ENCODE measurements at regions not wholly inside any gene's neighbourhood (a gene's known extent, or its start where the extent isn't known, plus 50 kb on each side); places are given as distances from the start of the nearest gene placed in this dataset.

GRCh38 chr20:11394145-11394833 is 523.4 kb upstream of the BTBD3 start:
- no peaks in the 10 kb centered on the region for H3K36me3 ChIP-seq (ENCODE audit: control insufficient read depth, insufficient read depth, low read length)
- H3K27ac ChIP-seq (ENCODE audit: low read depth, low read length): no peak overlapping the region
- H3K9me3 ChIP-seq (ENCODE audit: control insufficient read depth, insufficient read depth, low read length): no peaks in the 10 kb centered on the region

GRCh38 chr20:11395581-11395980 is 522.1 kb upstream of the BTBD3 start:
- no peak overlapping the region for H3K9ac ChIP-seq (ENCODE audit: low read depth, low read length)
- H3K36me3 ChIP-seq (ENCODE audit: control insufficient read depth, insufficient read depth, low read length): no peaks in the 10 kb centered on the region
- no peaks in the 10 kb centered on the region for H3K4me1 ChIP-seq (ENCODE audit: control insufficient read depth, insufficient read depth, low read length)
- H3K9me3 ChIP-seq (ENCODE audit: control insufficient read depth, insufficient read depth, low read length): no peaks in the 10 kb centered on the region
- no peak overlapping the region for H3K27ac ChIP-seq (ENCODE audit: low read depth, low read length)
- H3K27me3 ChIP-seq (ENCODE audit: control insufficient read depth, insufficient read depth, low read length): no peaks in the 10 kb centered on the region
- H3K4me3 ChIP-seq (ENCODE audit: low read depth, low read length): no peak overlapping the region

More at GRCh38 chr20:11394145-11394833, 523.4 kb upstream of the BTBD3 start:
- no peak overlapping the region for H3K4me3 ChIP-seq (ENCODE audit: low read depth, low read length)
- no peaks in the 10 kb centered on the region for H3K27me3 ChIP-seq (ENCODE audit: control insufficient read depth, insufficient read depth, low read length)
- H3K9ac ChIP-seq (ENCODE audit: low read depth, low read length): no peak overlapping the region
- H3K4me1 ChIP-seq (ENCODE audit: control insufficient read depth, insufficient read depth, low read length): no peaks in the 10 kb centered on the region

GRCh38 chr20:11401988-11402387 is 515.7 kb upstream of the BTBD3 start:
- H3K4me3 ChIP-seq (ENCODE audit: low read depth, low read length): no peak overlapping the region
- H3K27ac ChIP-seq (ENCODE audit: low read depth, low read length): no peak overlapping the region
- no peaks in the 10 kb centered on the region for H3K9me3 ChIP-seq (ENCODE audit: control insufficient read depth, insufficient read depth, low read length)
- H3K4me1 ChIP-seq (ENCODE audit: control insufficient read depth, insufficient read depth, low read length): no peaks in the 10 kb centered on the region
- H3K36me3 ChIP-seq (ENCODE audit: control insufficient read depth, insufficient read depth, low read length): no peaks in the 10 kb centered on the region
- no peak overlapping the region for H3K9ac ChIP-seq (ENCODE audit: low read depth, low read length)
- no peaks in the 10 kb centered on the region for H3K27me3 ChIP-seq (ENCODE audit: control insufficient read depth, insufficient read depth, low read length)

- no peaks in the 10 kb centered on the region for H3K27me3 ChIP-seq (ENCODE audit: control insufficient read depth, insufficient read depth, low read length)
- no peak overlapping the region for H3K4me3 ChIP-seq (ENCODE audit: low read depth, low read length)
- no peak overlapping the region for H3K27ac ChIP-seq (ENCODE audit: low read depth, low read length)
- H3K36me3 ChIP-seq (ENCODE audit: control insufficient read depth, insufficient read depth, low read length): no peaks in the 10 kb centered on the region
- H3K9me3 ChIP-seq (ENCODE audit: control insufficient read depth, insufficient read depth, low read length): no peaks in the 10 kb centered on the region
- no peaks in the 10 kb centered on the region for H3K4me1 ChIP-seq (ENCODE audit: control insufficient read depth, insufficient read depth, low read length)
- H3K9ac ChIP-seq (ENCODE audit: low read depth, low read length): no peak overlapping the region
Measured at GRCh38 chr20:11403711-11404110, 514.0 kb upstream of the BTBD3 start.

GRCh38 chr20:11406877-11407276 is 510.8 kb upstream of the BTBD3 start:
- H3K9ac ChIP-seq (ENCODE audit: low read depth, low read length): no peak overlapping the region
- H3K36me3 ChIP-seq (ENCODE audit: control insufficient read depth, insufficient read depth, low read length): no peaks in the 10 kb centered on the region
- no peaks in the 10 kb centered on the region for H3K9me3 ChIP-seq (ENCODE audit: control insufficient read depth, insufficient read depth, low read length)
- H3K27ac ChIP-seq (ENCODE audit: low read depth, low read length): no peak overlapping the region
- no peaks in the 10 kb centered on the region for H3K27me3 ChIP-seq (ENCODE audit: control insufficient read depth, insufficient read depth, low read length)
- no peak overlapping the region for H3K4me3 ChIP-seq (ENCODE audit: low read depth, low read length)
- 0 out of 2 replicates have a peak, but pooled peaks cover 5% of the 10 kb centered on the region for H3K4me1 ChIP-seq (ENCODE audit: control insufficient read depth, insufficient read depth, low read length)

- Histone ChIP-seq H3K27ac (ENCODE audit: low read depth, low read length) (no peak overlapping the region), H3K9me3 (ENCODE audit: control insufficient read depth, insufficient read depth, low read length) (no peaks in the 10 kb centered on the region), H3K27me3 (ENCODE audit: control insufficient read depth, insufficient read depth, low read length) (no peaks in the 10 kb centered on the region), H3K36me3 (ENCODE audit: control insufficient read depth, insufficient read depth, low read length) (no peaks in the 10 kb centered on the region), H3K9ac (ENCODE audit: low read depth, low read length) (no peak overlapping the region), H3K4me3 (ENCODE audit: low read depth, low read length) (no peak overlapping the region), H3K4me1 (ENCODE audit: control insufficient read depth, insufficient read depth, low read length) (peaks cover 9% of the 10 kb centered on the region; the same call in 1 of the 2 replicates)
Measured at GRCh38 chr20:11409561-11409960, 508.1 kb upstream of the BTBD3 start.

- H3K4me3 ChIP-seq (ENCODE audit: low read depth, low read length): no peak overlapping the region
Measured at GRCh38 chr20:11411765-11412164, 505.9 kb upstream of the BTBD3 start.

GRCh38 chr20:11426948-11427347 is 490.7 kb upstream of the BTBD3 start:
- Histone ChIP-seq H3K4me1 (ENCODE audit: control insufficient read depth, insufficient read depth, low read length) (no peaks in the 10 kb centered on the region), H3K36me3 (ENCODE audit: control insufficient read depth, insufficient read depth, low read length) (no peaks in the 10 kb centered on the region), H3K9me3 (ENCODE audit: control insufficient read depth, insufficient read depth, low read length) (no peaks in the 10 kb centered on the region), H3K9ac (ENCODE audit: low read depth, low read length) (no peak overlapping the region), H3K27me3 (ENCODE audit: control insufficient read depth, insufficient read depth, low read length) (no peaks in the 10 kb centered on the region), H3K27ac (ENCODE audit: low read depth, low read length) (no peak overlapping the region), H3K4me3 (ENCODE audit: low read depth, low read length) (no peak overlapping the region)

More at GRCh38 chr20:11411765-11412164, 505.9 kb upstream of the BTBD3 start:
- H3K27ac ChIP-seq (ENCODE audit: low read depth, low read length): peak overlapping the region; percentile 16
- peaks cover 9% of the 10 kb centered on the region; the same call in 1 of the 2 replicates for H3K4me1 ChIP-seq (ENCODE audit: control insufficient read depth, insufficient read depth, low read length)
- no peak overlapping the region for H3K9ac ChIP-seq (ENCODE audit: low read depth, low read length)
- no peaks in the 10 kb centered on the region for H3K27me3 ChIP-seq (ENCODE audit: control insufficient read depth, insufficient read depth, low read length)
- no peaks in the 10 kb centered on the region for H3K9me3 ChIP-seq (ENCODE audit: control insufficient read depth, insufficient read depth, low read length)
- H3K36me3 ChIP-seq (ENCODE audit: control insufficient read depth, insufficient read depth, low read length): no peaks in the 10 kb centered on the region

GRCh38 chr20:11429168-11429567 is 488.5 kb upstream of the BTBD3 start:
- H3K27me3 ChIP-seq (ENCODE audit: control insufficient read depth, insufficient read depth, low read length): no peaks in the 10 kb centered on the region

GRCh38 chr20:11429889-11430519 is 487.7 kb upstream of the BTBD3 start:
- Histone ChIP-seq H3K27ac (ENCODE audit: low read depth, low read length) (no peak overlapping the region), H3K9me3 (ENCODE audit: control insufficient read depth, insufficient read depth, low read length) (peaks cover 8% of the 10 kb centered on the region; the same call in 1 of the 2 replicates), H3K9ac (ENCODE audit: low read depth, low read length) (no peak overlapping the region), H3K4me3 (ENCODE audit: low read depth, low read length) (no peak overlapping the region), H3K36me3 (ENCODE audit: control insufficient read depth, insufficient read depth, low read length) (no peaks in the 10 kb centered on the region), H3K27me3 (ENCODE audit: control insufficient read depth, insufficient read depth, low read length) (no peaks in the 10 kb centered on the region), H3K4me1 (ENCODE audit: control insufficient read depth, insufficient read depth, low read length) (no peaks in the 10 kb centered on the region)

More at GRCh38 chr20:11429168-11429567, 488.5 kb upstream of the BTBD3 start:
- H3K9me3 ChIP-seq (ENCODE audit: control insufficient read depth, insufficient read depth, low read length): 0 out of 2 replicates have a peak, but pooled peaks cover under 1% of the 10 kb centered on the region
- no peaks in the 10 kb centered on the region for H3K36me3 ChIP-seq (ENCODE audit: control insufficient read depth, insufficient read depth, low read length)
- H3K4me1 ChIP-seq (ENCODE audit: control insufficient read depth, insufficient read depth, low read length): no peaks in the 10 kb centered on the region
- no peak overlapping the region for H3K4me3 ChIP-seq (ENCODE audit: low read depth, low read length)
- H3K27ac ChIP-seq (ENCODE audit: low read depth, low read length): no peak overlapping the region
- H3K9ac ChIP-seq (ENCODE audit: low read depth, low read length): no peak overlapping the region

GRCh38 chr20:11430652-11431051 is 487.0 kb upstream of the BTBD3 start:
- no peaks in the 10 kb centered on the region for H3K36me3 ChIP-seq (ENCODE audit: control insufficient read depth, insufficient read depth, low read length)
- no peaks in the 10 kb centered on the region for H3K27me3 ChIP-seq (ENCODE audit: control insufficient read depth, insufficient read depth, low read length)
- no peak overlapping the region for H3K9ac ChIP-seq (ENCODE audit: low read depth, low read length)
- H3K4me1 ChIP-seq (ENCODE audit: control insufficient read depth, insufficient read depth, low read length): no peaks in the 10 kb centered on the region
- H3K9me3 ChIP-seq (ENCODE audit: control insufficient read depth, insufficient read depth, low read length): peaks cover 14% of the 10 kb centered on the region
- no peak overlapping the region for H3K27ac ChIP-seq (ENCODE audit: low read depth, low read length)
- H3K4me3 ChIP-seq (ENCODE audit: low read depth, low read length): no peak overlapping the region

Measured in HUES48 (cell line).